SU-DHL-6 (cell line): ENCODE measurements at regions not wholly inside any gene's neighbourhood (a gene's known extent, or its start where the extent isn't known, plus 50 kb on each side); places are given as distances from the start of the nearest gene placed in this dataset.

Source experiments
- EZH2phosphoT487 ChIP-seq: fragments of 200-600 bp; sonication (generic), shearing (Covaris generic); conservative IDR thresholded peaks from 2 replicates; pipeline ENCODE4 v1.6.1; 2018; ENCODE audit warnings: mild to moderate bottlenecking, antibody characterized with exemption, low read length, moderate library complexity, mixed read lengths
- TF ChIP-seq, protein P1 (sequence below): fragments of 200-600 bp; sonication (generic); IDR thresholded peaks from one replicate; pipeline ENCODE4 v1.5.1; 2017; ENCODE audit warnings: antibody characterized with exemption, mild to moderate bottlenecking, low read length, moderate library complexity; ENCODE audit not compliant: insufficient read depth, poor library complexity, severe bottlenecking

DNA sequence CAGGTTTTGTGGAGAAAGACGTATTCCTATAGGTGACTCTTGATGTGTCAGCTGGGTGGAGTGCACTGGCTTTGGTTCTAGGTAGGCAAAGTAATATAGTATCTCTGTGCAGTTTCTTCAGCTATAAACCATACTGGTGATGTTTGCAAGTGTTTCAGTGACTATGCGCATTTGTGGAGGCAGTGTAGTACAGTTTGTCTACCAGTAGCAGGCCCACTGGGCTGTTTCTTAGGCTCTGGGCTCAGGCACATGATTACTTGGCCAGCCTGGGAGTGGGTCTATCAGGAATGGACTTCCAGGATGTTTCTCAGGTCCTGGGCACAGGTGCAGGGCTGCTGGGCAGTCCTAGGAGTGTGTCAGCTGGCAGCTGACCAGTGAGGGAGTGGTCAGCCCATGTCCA lies 51.9 kb upstream of the INTU start:
- TF ChIP-seq, protein P1, sequence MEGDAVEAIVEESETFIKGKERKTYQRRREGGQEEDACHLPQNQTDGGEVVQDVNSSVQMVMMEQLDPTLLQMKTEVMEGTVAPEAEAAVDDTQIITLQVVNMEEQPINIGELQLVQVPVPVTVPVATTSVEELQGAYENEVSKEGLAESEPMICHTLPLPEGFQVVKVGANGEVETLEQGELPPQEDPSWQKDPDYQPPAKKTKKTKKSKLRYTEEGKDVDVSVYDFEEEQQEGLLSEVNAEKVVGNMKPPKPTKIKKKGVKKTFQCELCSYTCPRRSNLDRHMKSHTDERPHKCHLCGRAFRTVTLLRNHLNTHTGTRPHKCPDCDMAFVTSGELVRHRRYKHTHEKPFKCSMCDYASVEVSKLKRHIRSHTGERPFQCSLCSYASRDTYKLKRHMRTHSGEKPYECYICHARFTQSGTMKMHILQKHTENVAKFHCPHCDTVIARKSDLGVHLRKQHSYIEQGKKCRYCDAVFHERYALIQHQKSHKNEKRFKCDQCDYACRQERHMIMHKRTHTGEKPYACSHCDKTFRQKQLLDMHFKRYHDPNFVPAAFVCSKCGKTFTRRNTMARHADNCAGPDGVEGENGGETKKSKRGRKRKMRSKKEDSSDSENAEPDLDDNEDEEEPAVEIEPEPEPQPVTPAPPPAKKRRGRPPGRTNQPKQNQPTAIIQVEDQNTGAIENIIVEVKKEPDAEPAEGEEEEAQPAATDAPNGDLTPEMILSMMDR: no peak
- no peak for TF ChIP-seq EZH2phosphoT487
